Nucleus accumbens (tissue), 56 donors: ENCODE measurements at regions not wholly inside any gene's neighbourhood (a gene's known extent, or its start where the extent isn't known, plus 50 kb on each side); places are given as distances from the start of the nearest gene placed in this dataset.
A peak's percentile ranks its signal among the peaks of the same experiment; 100 is the strongest.
"Not testable (repeated sequence)": the region's sequence is repeated elsewhere in the genome, so short reads cannot be mapped to it uniquely, and the experiment has no call there.

Source experiments
- DNase-seq, 56 donors: peaks; one replicate each; lab custom pipeline; 2025; lab: John Stamatoyannopoulos, UW

- no peak for DNase-seq
These were observed 1131.7 kb upstream of the LRRTM1 start for GRCh38 chr2:81436256-81436655.

DNA sequence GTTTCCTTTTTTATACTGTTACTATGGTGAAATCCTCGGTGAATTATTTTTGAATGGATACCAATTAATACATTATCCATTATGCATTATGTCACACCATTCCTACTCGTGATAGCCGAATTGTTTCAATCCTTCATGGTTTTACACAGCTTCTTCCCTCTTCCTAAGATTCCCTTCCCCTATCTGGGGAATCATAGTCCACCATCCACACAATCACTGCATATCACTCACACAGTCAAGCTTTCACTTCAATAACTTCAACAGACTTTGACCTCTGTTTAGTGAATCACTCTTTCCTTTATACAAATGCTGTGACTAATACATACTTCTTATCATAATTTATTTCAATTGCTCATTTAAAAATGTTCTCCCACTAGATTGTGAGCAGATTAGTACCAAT is 1108.1 kb upstream of the LRRTM1 start:
- DNase-seq: no peak

DNA sequence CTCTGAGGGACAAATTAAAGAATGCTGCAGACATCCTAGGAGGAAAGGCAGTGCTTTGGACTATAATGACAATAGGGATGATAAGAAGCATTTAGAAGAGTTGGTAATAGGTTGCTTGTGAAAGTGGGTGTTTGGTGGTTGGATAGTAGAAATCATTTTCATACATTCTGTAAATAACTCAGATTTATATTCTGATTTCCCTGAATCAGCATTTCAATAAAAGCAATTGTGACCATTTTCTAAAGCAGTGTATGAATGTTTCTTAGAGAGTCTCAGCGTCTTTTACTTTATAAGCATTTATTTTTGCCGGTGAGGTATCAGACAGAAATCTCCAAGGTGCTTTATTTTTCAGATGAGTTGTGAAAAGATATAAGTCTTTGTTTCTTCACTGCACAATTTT is 1099.0 kb upstream of the LRRTM1 start:
- no peak for DNase-seq

GRCh38 chr2:81396417-81397019 is 1092.0 kb upstream of the LRRTM1 start:
- no peak for DNase-seq

- DNase-seq: no peak
These were observed 1091.2 kb upstream of the LRRTM1 start for GRCh38 chr2:81395746-81396145.

DNA sequence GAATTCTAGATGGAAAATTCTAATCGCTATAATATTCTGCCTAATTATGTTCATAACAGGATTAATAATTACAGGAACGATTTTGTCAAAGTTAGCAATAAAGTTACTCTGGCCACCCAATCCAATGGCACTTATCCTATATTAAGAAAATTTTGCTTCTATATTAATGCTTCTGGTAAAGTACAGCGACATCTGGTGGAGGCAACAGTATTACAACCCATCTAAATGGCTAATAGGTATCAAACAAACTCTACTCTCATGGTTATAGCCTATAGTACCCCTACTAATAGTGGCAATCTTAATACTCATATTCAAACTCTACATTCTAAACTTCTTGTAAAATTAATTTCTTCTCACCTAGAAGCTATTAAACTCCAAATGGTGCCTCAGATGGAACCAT is 1084.7 kb upstream of the LRRTM1 start:
- DNase-seq: no peak

GRCh38 chr2:81363800-81364199 is 1059.2 kb upstream of the LRRTM1 start:
- DNase-seq: no peak

- not testable (repeated sequence) for DNase-seq
These were observed 1057.9 kb upstream of the LRRTM1 start for GRCh38 chr2:81362468-81362867.

GRCh38 chr2:81355436-81355835 is 1050.9 kb upstream of the LRRTM1 start:
- no peak for DNase-seq

DNA sequence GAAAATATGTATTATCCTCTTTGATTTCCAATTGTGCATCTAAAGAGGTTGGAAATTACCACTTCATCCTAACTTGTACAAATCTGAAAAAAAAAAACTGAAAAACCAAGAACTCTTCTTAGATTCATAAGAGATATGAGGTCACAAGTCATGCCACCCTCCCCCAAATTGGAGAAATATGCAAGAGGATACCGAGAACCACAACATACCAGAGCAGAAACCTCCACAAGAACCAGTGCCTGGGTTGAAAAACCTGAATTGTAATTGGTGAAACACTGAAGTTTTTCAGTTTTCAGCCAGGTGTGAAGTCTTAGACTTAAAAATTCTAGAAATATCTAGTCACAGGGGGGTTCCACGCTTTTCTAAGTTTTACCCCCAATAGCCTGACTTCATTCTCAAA is 1029.5 kb upstream of the LRRTM1 start:
- DNase-seq: no peak

DNA sequence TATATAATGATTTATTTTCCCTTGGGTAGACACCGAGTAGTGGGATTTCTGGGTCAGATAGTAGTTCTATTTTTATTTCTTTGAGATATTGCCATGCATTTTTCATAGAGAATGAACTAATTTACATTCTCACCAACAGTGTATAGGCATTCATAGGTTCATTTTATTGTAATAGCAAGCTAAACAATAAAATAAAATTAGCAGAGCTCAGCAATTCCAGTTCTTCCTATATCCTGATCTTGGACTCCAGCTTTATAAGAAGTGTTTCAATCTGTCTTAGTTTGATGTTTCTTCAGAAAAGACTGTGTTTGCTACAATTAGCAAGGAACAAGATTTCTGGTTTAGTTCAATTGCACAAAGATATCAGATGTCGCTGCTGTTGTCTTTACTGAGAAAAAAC is 1024.4 kb upstream of the LRRTM1 start:
- DNase-seq: no peak

GRCh38 chr2:81327911-81328310 is 1023.4 kb upstream of the LRRTM1 start:
- no peak for DNase-seq

DNA sequence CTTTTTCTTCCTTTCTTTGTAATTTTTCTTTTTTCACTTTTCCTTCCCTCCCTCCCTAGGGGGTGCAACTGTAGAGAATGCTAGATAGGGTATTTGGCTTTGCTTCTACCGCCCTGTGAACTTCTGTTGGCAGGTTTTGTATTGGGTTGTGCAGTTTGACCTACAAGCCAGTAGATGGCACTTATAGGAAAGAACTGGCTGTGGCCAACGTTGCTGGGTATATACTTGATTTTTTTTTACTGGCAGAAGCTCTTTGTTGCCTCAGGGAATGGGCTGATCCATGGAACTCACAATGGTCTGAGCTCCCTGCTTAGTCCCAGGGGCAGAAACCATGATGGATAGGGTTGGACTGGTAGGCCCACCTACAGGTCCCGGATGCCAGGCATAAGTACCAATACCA is 1019.5 kb upstream of the LRRTM1 start:
- no peak for DNase-seq

DNA sequence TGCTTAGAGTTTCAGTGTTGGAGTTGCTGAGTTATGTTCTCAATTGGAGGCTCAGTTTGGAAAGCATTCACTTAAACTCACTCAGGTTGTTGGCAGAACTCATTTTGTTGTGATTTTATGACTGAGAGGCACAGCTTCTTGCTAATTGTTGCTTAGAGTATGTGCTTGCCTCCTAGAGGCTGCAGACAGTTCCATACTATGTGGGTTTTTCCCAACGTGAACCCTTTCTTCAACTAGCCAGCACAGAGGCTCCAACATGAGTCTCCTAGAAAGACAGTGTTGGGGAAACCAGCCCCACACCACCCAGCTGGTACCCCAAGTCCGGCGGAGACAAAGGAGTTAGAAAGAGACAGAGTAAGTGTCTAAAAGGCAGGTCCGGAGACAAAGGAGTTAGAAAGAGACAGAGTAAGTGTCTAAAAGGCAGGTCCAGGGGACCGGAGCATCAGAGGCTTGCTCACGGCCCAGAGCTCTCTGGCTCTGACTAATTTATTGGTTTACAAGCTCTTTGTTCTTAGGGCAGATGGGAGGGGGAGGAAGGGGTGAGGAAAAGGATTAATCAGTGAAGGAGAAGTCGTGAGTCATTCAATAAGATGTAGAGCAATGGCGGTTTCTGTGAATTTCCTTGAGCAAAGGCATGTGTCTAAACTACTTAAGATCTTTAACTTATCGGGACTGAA is 999.7 kb upstream of the LRRTM1 start:
- no peak for DNase-seq

GRCh38 chr2:81303321-81303720 is 998.8 kb upstream of the LRRTM1 start:
- no peak for DNase-seq

DNA sequence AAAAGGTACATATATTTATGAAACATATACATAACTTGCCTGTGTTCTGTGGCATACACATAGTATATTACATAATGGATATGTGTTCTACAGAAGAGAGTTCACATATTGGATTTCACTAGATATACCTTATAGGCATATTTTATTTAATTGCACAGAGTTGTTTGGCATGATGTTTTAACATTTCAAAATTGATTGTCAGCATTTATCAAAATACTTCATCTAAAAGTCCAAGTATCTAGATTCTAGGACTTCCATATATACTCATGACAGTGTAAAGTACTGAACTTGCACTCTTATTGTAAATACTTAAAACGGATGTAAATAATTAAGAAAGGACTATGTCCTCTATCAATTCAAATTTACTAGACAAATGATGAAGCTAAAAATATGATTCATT is 995.3 kb upstream of the LRRTM1 start:
- no peak for DNase-seq

DNA sequence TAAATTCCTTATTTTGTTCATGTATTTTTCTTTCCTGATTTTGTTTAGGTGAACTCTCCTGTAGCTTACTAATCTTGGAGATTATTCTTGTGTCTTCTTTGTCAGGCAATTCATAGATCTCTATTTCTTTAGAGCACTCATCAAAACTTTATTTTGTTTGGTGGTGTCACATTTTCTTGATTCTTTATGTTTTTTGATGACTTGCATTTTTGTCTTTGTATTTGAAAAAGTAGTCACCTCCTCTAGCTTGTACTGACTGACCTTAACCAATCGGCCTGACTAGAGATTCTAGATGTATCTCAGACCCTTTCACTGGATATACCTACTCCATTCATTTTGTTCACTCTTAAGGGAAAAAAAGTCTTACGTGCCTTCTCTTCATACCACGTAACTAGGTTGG is 986.3 kb upstream of the LRRTM1 start:
- DNase-seq: no peak

DNA sequence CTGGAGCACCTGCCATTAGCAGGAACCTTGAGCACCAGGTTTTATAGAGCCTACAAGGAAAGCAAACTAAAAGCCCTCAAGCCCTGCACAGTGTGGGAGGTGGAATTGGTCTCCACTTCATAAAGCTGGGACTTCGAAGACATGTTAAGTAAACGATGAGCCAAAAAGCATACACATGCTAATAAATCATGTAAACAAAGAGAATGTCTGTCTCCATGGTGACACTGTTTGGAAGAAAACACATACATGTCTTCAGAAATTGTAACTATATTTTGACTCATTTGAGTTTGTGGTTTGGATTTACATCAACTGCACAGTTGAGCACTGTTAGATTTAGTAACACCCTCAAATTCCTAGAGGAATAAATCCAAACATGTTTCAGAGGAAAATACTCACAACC is 978.5 kb upstream of the LRRTM1 start:
- no peak for DNase-seq

DNA sequence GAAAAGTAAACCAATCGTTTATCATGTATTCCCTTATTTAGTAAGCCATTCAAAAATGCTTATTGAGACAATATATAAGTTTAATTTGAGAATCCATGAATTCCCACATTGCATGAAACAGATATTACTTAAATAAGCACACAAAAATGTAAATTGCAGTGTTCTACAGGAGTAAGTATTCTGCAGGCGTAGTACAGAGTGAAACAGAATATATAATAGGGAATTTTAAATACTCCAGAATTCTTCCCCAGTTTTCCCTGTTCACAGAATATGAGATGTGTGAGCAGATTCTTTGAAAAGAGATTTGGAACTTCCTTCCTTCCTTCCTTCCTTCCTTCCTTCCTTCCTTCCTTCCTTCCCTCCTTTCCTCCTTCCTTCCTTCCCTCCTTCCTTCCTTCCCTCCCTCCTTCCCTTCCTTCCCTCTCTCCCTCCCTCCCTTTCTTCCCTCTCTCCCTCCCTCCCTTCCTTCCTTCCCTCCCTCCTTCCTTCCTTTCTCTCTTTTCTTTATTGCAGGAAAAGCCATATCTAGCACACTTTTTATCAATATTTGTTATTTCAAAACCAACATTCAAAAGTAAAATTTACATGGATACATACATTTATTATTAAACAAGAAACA is 977.7 kb upstream of the LRRTM1 start:
- no peak for DNase-seq

DNA sequence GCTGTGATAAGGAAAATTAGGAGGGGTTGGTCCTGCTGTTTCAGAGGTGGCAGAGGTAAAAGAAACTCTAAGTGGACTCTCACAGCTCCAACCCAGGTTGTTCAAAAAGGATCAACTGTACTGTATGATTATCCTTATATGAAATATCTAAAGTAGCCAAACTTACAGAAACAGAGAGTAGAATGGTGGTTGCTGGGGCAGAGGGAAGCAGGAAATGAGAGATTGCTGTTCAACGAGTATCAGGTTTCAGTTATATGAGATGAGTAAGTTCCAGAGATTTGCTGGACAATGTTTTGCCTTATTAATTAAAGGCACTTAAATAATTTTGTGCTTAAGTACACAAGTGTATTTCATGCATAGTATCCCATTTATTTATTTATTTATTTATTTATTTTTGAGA is 972.0 kb upstream of the LRRTM1 start:
- no peak for DNase-seq

DNA sequence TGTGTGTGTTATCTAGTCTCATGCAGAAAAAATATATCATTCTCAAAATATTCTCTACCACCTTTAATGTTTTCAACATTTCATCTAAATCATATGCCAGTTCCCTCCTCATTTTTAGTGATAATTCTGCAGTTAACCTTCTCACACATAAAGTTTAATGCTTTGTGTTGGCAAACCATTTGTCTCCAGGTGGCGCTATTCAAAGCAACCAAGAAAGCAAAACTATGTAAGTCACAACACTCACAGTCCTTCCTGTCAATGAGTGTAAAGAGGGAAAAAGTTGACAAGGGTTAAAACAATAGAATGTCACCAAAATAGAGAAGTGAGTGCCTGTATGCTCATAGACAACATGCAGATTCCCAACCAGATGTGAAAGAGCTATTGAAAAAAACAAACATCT is 961.6 kb upstream of the LRRTM1 start:
- peak in 1 of 56 donors; percentile 0 for DNase-seq

DNA sequence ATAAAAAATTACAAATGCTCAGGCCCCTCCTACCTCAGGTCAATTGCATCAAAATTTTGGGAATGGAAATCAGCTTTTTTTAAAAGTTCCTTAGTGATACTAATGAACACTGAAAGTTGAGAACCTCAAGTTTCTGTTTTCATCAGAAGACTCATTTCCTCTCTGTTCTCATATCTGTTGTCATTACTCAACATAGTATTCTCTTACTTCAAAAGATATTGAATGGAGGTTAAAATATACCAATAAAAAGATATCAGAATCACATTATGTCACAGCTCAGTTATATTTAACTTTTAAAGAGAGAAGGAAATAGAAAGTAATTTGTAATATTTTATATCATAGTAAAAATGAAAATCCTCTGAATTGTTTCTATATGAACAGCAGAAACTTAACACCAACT is 959.4 kb upstream of the LRRTM1 start:
- DNase-seq: no peak
